Activated CD8-positive, alpha-beta memory T cell treated with anti-CD3 and anti-CD28 coated beads, Interleukin-2, amount 50 U/mL, for 24 hours (primary cell): ENCODE measurements at regions not wholly inside any gene's neighbourhood (a gene's known extent, or its start where the extent isn't known, plus 50 kb on each side); places are given as distances from the start of the nearest gene placed in this dataset.

Experiments
- DNase-seq: peaks from one replicate; pipeline ENCODE4 v3.0.0-alpha.2; 2020; ENCODE audit errors: extremely low read depth

DNA sequence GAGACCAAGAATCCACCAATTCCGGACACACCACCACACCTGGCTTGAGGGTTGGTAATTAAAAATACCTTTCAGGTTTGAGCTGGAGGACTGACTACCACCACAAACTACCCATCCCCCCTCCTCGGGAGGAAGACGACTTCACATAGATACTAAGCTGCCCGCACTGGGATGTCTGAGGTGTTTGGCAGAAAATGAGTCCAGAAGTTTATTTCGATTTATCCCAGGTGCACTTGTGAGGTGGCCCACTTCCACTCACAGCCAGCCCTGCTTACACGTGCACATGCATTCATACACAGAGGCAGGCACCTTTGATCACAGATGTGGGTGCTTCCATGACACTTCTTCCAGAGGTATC, 187.1 kb downstream of the ID4 start:
- no peak for DNase-seq

DNA sequence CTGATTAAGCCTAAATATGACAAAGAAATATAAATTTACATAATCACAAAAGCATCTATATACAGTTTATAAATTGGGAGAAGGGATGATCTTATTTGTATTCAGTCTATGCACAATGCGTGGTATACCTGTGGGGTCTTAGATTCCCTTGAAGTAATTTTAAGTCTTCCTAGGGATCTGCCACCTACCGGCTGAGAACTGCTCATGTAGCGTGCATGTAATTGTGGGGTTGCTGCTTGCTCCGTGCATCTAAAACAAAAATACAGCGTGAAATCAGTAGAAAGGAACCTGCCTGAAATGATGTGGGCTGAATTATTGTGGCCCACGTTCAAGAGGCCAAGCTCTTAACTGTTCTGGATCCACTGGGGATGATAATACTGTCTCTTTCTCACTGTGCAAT, 187.3 kb downstream of the MBOAT1 start:
- DNase-seq: no peak

DNA sequence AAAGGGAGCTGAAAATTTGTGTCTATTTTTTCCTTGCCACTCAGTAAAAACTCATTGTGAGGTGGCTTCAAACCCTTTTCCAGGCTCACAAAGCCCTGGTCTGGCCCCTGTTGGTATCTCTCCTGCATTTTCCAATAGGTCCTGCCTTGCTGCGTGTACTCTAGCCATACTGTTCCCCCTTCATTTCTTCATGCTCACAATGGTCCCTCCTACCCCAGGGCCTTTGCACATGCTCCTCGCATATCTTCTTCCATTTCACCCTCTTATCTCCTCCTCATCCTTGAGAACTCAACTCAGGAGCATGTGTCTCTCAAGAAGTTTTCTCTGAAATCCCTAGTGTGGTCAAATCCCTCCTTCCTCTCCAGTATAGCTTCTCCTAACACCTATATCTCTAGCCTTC, 186.6 kb downstream of the MBOAT1 start:
- no peak for DNase-seq

DNA sequence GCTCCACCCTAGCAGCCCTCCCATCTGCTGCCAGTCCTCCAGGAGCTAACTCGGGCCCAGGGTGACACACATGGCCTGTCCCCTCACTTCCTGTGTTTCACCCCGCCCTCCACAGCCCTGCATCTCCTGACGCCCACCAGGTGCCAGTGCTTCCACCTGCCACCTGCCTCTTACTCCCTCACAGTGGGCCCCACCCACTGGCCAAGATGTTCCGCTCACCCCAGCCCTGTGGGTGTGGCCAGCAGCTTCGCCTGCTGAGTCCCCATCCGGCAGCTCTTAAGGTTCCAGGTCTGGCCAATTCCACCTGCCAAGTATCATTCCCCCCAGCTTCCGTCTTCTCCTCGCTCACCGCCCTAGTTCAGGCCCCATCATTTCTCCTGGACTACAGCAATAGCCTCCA, 184.1 kb downstream of the MBOAT1 start:
- DNase-seq: no peak

DNA sequence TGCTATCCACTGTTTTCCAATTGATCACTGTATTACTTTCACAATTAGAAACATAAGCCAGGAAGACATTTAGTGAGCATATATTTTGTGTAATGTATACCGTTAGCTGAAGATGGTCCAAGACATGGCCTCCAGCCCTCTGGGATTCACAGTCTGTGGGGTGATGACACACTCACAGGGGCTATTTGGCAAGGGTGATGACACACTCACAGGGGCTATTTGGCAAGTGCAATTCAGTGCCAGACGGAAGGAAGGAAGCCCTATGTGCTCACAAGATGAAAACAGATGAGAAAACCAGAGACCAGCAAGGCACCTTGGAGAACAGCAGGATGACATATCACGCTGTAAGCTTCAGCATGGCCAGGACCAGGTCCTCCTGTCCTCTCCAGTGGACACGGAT, 183.7 kb downstream of the MBOAT1 start:
- no peak for DNase-seq

DNA sequence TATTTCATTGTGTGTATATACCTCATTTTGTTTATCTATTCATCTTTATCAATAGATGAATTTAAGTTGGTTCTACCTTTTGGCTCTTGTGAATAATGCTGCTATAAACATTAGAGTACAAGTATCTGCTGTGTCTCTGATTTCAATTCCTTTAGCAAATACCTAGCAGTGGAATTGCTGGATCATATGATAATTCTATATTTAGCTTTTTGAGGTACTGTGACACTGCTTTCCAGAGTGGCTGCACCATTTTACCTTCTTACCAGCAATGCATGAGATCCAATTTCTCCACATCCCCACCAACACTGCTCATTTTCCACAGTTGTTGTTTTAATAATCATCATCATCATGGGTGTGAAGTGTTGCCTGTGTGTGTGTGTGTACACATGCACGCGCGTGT, 182.3 kb downstream of the MBOAT1 start:
- no peak for DNase-seq

DNA sequence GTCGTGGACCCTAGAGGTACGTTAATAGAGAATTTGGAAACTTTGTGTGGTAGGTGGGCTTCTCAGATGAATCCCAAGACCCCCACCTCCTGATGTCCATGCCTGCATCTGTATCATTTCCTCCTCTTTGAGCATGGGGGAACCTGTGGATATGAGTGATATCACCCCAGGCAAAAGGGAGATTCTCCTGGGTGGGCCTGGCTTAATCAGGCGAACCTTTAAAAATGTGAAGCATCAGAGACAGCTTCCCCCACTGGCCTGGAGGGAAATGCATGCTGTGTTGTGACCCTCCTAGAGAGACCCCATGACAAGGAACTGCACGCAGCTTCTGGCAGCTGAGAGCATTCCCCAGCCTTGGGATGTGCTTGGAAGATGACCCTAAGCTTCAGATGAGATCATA, 180.9 kb downstream of the MBOAT1 start:
- no peak for DNase-seq

DNA sequence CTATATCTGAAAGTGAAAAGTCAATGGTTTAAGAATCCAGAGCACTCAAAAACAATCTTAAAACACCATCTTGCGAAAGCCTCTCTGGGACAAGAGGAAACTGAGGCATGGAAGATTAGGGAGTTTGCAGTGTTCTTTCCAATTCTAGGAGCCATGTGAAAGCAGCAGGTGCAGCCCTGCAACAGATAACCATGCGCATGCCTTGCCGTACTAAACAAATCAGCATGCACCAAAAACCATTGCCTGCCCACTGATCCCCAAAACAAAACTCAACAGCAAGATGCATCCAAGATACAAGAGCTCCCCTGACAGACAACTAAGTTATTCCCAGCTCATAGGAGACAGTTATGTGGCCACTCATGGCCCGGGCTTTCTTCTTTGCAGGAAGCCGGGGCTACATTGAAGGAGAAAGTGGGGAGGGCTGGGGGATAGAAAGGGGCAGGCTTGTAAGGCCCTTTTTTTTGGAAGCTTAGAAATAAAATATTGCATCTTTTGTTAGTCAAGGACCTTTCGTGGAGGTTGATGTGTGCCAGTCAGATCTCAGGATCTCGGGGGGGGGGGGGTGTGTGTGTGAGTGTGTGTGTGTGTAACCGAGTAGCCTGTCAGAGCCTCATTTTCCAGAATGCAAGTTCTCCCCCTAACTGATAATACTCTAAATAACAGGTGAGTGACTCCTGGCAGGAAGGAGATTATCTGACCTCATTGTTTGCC, 178.4 kb downstream of the MBOAT1 start:
- DNase-seq: no peak

DNA sequence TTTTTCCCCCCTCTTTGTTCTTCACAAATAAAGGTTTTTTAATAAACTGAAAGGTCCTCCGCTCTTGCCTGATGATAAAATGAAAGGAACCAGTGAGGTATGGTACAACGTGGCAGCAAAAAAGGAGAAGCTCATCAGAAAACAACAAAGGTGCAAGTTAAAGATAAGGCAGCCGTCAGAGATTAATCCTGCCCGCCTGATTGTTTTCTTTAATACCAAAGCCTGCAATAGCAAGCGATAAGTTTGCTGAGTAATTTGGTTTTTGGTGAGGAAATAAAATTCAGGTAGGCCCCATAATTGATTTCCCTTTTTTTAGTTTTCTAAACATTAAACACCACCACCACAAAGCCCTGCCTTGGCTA, 177.9 kb downstream of the MBOAT1 start:
- DNase-seq: no peak

DNA sequence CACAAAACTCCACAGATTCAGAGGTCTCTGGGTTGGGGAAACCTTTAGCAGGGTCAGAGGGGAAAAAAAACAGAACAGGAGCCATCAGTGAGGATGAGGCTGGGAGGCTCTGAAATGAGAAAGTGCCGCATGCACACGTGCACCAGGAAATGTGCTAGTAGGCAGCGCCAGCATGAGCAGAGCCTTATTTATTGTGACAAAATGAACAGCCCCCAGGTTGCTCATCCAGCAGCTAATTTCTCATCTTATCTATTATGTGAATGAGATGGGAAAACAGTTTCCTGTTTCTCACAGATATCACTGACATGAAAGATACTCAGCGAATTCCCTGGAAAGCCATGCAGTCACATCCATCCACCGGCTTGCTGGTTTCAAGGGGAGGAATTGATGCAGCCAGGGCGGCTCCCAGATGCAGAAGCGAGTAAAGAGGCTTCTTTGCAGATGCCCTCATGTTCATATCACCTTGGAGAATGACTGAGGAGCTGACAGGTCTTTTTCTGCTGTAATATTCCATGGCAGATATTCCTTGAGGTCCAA, 176.1 kb downstream of the MBOAT1 start:
- no peak for DNase-seq

DNA sequence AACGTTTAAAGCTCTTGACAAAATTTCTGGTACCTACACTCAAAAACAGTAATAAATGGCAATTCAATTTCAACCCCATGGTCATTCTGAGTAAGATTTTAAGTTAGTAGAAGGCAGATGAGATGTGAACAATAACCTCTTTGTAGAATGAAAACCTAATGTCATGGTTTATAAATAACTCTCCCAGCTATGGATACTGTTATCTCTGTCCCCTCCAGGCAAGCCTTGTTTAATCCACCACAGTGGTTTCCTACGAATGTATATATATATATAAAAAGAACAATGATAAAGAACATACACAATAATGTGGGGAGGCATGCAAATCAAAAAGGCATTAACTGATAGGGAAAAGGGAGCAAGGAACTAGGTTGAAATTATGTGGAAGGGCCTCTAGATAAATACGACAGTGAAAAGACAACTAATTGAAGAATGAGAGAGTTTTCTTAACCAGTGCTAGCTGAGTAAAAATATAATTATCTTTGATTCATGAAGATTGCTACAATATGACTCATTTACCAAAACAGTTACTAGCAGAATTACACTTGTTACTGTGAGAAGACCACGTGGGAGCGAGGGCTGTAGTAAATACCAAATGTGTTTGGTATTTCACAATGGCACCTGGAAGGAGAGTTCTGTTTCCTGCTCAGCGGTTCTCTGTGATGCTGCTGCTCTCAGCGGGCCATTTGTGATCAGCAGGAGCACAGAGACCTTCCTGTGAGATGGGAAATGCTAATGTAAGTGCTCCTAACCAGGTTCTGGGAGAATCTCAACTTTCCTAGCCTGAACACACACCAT, 173.7 kb downstream of the MBOAT1 start:
- DNase-seq: no peak

DNA sequence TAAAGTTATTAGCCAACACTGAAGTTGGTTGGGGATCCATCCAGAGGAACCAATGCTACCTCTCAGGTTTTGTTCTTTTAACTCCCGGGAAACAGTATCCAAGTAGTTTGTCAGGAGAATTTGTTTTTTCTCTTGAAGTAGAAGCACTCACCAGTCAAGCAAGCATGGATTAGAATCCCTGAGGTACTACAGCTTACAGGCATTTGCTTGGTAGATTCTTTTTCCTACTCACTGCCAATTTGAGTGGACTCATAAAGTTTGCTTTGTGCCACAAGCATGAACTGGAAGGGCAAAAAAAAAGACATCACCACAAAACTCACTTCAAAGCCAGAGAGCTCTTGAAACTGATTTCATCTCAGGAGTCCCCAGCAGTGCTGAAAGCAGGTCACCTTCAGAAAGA, 167.4 kb downstream of the MBOAT1 start:
- DNase-seq: no peak
